GM12891 (cell line): ENCODE measurements at regions not wholly inside any gene's neighbourhood (a gene's known extent, or its start where the extent isn't known, plus 50 kb on each side); places are given as distances from the start of the nearest gene placed in this dataset.

Experiments
- DNase-seq: peaks from one replicate; pipeline ENCODE4 v3.0.0; 2011; ENCODE audit warnings: low spot score; ENCODE audit not compliant: insufficient read length
- FAIRE-seq: peaks from 2 replicates; lab custom pipeline; 2011; peaks lifted over from hg19 to GRCh38; lab: Jason Lieb, UNC
- PAX5 ChIP-seq: IDR thresholded peaks from 2 replicates; pipeline ENCODE4 v1.6.1; 2011; ENCODE audit warnings: low read length, moderate library complexity, mild to moderate bottlenecking; ENCODE audit not compliant: insufficient read depth, severe bottlenecking
- POLR2A ChIP-seq: IDR thresholded peaks from 2 replicates; pipeline ENCODE4 v1.6.1; 2011; ENCODE audit warnings: low read depth, low read length, control low read depth
- POLR2AphosphoS5 ChIP-seq: IDR thresholded peaks from 2 replicates; pipeline ENCODE4 v1.6.1; 2011; ENCODE audit warnings: low read depth, low read length, control low read depth
- POU2F2 ChIP-seq: IDR thresholded peaks from 2 replicates; pipeline ENCODE4 v1.6.1; 2011; ENCODE audit warnings: low read depth, mild to moderate bottlenecking, control low read depth, low read length, moderate library complexity
- SPI1 ChIP-seq: IDR thresholded peaks from 2 replicates; pipeline ENCODE4 v1.6.1; 2011; ENCODE audit warnings: low read depth, low read length, control low read depth
- TAF1 ChIP-seq: IDR thresholded peaks from 2 replicates; pipeline ENCODE4 v1.6.1; 2011; ENCODE audit warnings: low read depth, low read length, control low read depth

DNA sequence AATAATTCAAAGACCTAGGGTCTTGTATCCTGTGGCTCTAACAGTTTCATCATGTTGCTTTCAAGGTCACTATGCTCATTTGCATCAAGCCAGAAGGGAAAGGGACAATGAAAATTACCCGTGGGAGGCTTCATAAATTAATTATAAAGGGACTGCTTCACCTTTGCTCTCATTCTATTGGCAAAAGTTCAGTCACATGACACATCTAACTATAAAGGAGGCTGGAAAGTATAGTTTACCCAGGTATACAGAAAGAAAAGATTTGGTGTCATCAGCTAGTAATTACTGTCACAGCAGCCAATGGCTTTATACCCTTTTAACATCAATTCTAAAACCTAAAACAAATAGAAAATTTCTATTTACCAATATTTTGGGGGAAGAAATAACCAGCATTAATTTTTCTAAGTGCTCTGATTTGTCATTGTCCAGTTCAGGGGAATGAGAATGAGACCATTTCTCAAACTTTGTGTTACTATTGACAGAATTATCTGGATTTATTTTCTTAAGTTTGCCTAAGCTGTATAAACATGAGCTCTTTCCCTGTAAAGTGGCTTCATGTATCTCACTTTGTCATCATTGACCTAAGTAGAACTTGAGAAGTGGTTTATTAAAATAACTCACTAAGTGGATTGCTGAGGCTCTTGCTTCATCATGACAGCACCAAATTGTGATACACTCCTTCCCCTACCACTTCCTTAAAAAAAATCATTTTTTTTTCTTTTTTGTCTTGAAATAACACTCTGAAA lies 257.7 kb upstream of the PEX5L start:
- DNase-seq (no peak), FAIRE-seq (no peak)
- TF ChIP-seq POLR2AphosphoS5 (no peak), SPI1 (no peak), TAF1 (no peak)

DNA sequence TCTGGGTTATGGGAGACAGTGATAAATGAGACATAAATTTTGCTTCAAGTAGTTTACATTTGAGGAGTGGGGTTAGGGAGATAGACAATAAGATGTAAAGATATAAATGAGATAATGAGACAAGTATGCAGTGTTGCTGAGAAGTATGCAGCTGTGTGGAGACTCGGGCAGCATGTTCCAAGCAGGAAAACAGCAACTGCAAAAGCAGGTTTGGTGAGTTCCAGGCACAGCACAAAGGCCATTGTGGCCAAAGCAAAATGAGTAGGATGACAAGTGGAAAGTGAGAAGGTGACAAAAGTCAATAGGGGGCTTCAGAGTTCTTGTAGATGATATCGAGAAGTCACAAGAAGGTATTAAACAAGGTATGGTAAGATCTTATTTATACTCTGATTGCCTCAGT lies 259.1 kb upstream of the PEX5L start:
- no peak for FAIRE-seq
- no peak for DNase-seq
- no peak for TF ChIP-seq SPI1
- TF ChIP-seq POLR2AphosphoS5: no peak
- no peak for TF ChIP-seq PAX5
- TF ChIP-seq TAF1: no peak
- no peak for TF ChIP-seq POLR2A
- no peak for TF ChIP-seq POU2F2

DNA sequence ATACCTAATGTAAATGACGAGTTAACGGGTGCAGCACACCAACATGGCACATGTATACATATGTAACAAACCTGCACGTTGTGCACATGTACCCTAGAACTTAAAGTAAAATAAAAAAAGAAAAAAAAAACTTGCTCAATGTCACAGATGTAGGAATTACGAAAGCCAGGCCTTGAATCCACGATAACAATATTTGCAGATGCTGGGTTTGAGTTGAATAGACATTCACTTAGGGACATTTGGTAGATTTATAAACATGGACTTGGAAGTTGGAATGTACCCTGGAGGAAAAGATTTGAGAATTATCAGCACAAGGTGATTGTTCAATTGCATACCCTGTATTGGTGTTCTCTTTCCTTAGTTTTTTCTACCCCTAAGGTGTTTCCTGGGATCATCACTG lies 260.2 kb upstream of the PEX5L start:
- TF ChIP-seq POLR2AphosphoS5: no peak
- no peak for FAIRE-seq
- DNase-seq: no peak

DNA sequence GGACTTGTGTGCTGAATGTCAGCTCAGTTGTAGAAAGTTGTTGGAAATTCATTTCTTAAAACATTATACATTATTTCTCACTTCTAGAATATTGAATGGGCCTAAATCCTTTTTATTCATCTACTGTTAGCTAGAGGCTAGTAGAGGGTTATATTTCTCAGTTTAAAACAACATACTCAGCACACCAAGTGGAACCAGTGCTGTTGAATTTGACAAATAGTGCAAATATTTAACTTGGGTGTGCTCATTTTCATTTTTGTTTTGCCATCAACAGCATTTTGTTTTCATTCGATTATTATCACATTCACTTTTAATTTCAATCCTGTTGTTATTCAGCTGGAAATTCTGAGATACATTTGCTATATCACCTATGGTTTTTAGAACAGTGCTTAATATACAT lies 269.4 kb upstream of the PEX5L start:
- FAIRE-seq: no peak

DNA sequence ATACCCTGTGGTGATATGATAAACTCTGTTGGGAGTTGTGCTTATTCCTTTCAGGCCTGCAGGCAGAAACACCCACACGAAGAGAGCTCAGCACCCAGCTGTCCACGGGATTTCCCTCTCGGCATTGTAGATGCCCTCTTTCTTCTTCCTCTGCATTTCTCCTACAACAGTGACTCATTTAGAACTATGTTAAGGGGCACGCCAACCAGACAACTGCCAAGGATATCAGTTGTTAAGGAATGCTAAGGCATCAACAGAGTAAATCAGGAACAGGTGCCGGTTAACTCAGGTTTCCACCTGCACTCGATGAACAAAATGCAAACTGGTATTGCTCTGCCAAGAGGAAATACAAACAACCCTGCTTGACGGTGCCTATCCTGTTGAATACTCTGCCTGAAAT lies 270.0 kb upstream of the PEX5L start:
- TF ChIP-seq POU2F2: no peak
- no peak for TF ChIP-seq PAX5
- TF ChIP-seq SPI1: no peak
- FAIRE-seq: no peak
- no peak for DNase-seq

More for the DNA sequence above, 269.4 kb upstream of the PEX5L start:
- DNase-seq: no peak
- no peak for TF ChIP-seq POLR2A
- TF ChIP-seq POU2F2: no peak
- TF ChIP-seq TAF1: no peak
- TF ChIP-seq SPI1: no peak
- TF ChIP-seq PAX5: no peak
- TF ChIP-seq POLR2AphosphoS5: no peak

DNA sequence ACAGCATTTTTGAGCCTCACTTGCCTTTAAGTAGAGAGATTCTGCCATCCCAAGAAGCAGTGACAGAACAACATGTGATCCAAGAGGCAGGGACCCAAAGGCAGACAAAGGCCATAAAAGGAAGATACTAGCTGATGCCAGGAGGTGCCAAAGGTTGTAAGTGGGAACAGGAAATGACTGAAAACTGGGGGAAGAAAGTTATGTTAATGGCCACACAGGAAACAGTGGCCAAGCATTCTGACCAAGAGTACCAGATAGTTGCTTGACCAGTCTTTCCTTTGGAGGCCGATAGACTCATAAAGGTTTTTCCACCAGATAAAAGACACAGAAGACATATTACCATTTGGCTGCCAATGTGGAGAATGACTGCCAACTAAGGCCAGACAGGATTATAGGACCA lies 274.5 kb upstream of the PEX5L start:
- TF ChIP-seq POLR2AphosphoS5: no peak
- no peak for TF ChIP-seq PAX5
- no peak for TF ChIP-seq SPI1
- TF ChIP-seq TAF1: no peak
- TF ChIP-seq POU2F2: no peak
- no peak for TF ChIP-seq POLR2A
- no peak for FAIRE-seq
- DNase-seq: no peak

DNA sequence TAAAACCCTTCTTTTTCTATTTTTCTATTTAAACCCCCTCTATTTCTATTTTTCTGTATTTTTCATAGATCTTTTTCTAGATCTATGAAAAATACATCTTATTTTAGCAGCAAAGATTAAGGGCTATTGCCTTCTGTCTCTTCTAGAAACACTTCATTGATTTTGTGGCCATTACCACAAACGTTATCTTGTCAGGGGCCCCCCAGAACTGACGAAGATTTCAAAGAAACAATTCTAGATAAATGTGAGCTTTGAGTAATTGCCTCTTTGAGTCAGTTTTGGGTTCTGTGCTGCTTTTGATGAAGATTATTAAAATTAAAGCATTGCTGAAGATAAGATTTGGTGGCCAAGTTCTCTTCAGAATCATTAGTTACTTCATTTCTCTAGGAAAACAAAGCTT lies 279.6 kb upstream of the PEX5L start:
- DNase-seq: no peak
- TF ChIP-seq PAX5 (no peak), POLR2AphosphoS5 (no peak), SPI1 (no peak), TAF1 (no peak), POU2F2 (no peak), POLR2A (no peak)
- FAIRE-seq: no peak

DNA sequence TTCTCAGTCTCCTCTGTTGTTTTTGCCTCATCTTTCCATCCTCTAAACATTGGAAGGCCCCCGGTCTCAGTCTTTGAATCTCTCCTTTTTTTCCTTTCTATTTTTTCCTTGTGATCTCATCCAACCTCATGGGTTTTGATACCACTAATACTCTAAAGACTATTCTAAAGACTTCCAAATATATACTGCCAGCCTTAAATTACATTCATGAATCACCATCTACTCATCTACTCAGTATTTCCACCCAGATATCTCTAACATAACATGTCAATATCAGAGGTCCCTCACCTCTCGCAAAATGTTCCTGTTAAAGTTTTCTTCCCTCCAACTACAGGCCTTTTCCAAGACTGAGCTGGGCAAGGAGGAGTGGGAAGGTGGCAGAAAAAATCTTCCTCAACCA lies 282.5 kb upstream of the TTC14 start:
- TF ChIP-seq POLR2AphosphoS5 (no peak), POLR2A (no peak), PAX5 (no peak), TAF1 (no peak), POU2F2 (no peak), SPI1 (no peak)
- FAIRE-seq: no peak
- no peak for DNase-seq

DNA sequence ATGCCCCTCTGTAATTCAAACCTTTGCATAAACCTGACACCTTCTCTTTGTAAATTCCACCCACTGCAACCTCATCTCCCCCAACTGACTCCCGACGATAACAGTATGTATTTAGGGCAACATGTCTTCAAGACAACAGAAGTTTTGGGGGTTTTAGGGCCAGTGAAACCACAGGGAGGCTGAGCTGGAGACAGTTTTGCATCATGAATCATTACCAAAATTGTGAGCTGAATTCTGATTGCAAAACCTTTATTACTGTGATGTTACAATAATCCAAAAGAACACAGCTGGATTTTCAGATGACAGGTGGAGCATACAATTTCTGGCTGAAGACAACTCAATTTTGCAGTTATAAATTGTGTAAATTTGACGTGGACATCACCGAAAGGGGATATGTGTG lies 281.3 kb upstream of the TTC14 start:
- TF ChIP-seq PAX5 (no peak), TAF1 (no peak), POU2F2 (no peak), SPI1 (no peak), POLR2A (no peak), POLR2AphosphoS5 (no peak)
- no peak for FAIRE-seq
- no peak for DNase-seq

DNA sequence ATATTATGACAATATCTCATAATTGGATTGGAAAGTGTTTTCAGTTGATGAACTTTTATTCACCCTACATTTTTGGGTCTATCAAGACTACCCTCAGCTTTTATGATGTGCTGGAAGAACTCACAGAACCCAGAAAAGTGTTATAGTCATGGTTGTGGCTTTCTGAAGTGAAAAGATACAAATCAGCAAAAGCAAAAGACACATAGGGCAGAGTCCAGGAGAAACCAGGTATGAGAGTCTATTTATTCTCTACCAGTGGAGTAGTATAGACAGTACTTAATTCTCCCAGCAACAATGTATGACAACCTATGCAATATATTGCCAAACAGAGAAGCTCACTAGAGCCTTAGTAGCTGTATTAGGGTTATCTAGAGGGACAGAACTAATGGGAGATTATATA lies 280.4 kb upstream of the TTC14 start:
- DNase-seq (no peak), FAIRE-seq (no peak)
- no peak for TF ChIP-seq POLR2AphosphoS5
- no peak for TF ChIP-seq SPI1
- TF ChIP-seq TAF1: no peak
- no peak for TF ChIP-seq PAX5

DNA sequence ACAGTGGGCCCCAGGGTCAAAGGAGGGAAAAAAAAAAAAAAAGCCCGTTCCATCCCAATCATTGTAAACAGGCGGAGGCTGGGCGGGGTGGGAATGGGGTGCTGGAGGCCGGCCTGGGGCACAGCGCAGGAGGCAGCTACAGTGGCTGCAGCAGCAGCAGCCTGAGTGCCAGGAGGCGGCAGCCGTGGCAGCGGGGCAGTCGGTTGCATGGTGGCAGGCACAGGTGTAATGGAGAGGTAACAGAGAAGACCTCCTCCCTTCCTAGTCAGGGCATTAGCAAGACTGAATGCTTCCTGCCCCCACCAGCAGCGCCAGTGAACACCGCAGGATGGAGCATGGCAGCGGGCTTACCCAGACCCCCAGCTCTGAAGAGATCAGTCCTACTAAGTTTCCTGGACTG lies 279.1 kb upstream of the TTC14 start:
- TF ChIP-seq SPI1: no peak
- no peak for DNase-seq
- FAIRE-seq: no peak
